Gastrocnemius medialis (tissue), 4 donors: ENCODE measurements at regions not wholly inside any gene's neighbourhood (a gene's known extent, or its start where the extent isn't known, plus 50 kb on each side); places are given as distances from the start of the nearest gene placed in this dataset.

Experiments
- CTCF ChIP-seq, 5 experiments: fragments of 450-650 bp in 3 of 5; fragments of 200-600 bp in 2 of 5; sonication (generic) in 2 of 5; IDR thresholded peaks in 4 of 5; conservative IDR thresholded peaks in 1 of 5; 1 replicate in 4 of 5; 2 replicates in 1 of 5; pipeline ENCODE4 v1.5.1; 2016 to 2019; ENCODE audit warnings: antibody characterized with exemption in 5 of 5, mild to moderate bottlenecking in 3 of 5, moderate library complexity in 3 of 5
- POLR2A ChIP-seq, 2 donors: fragments of 450-650 bp; IDR thresholded peaks; one replicate each; pipeline ENCODE4 v1.6.1; 2017; ENCODE audit warnings: antibody characterized with exemption in 2 of 2, mild to moderate bottlenecking in 2 of 2, moderate library complexity in 2 of 2

GRCh38 chr10:109047856-109048255 lies 875.5 kb downstream of the XPNPEP1 start:
- TF ChIP-seq CTCF (IDR thresholded peaks at IDR 0.05 in 4 of 5, conservative IDR thresholded peaks at IDR 0.05 in 1 of 5) (no peak), POLR2A (IDR thresholded peaks at IDR 0.05) (no peak)
